Activated CD8-positive, alpha-beta memory T cell treated with anti-CD3 and anti-CD28 coated beads for 36 hours (primary cell): ENCODE measurements at regions not wholly inside any gene's neighbourhood (a gene's known extent, or its start where the extent isn't known, plus 50 kb on each side); places are given as distances from the start of the nearest gene placed in this dataset.

ENCODE experiments used
- CTCF ChIA-PET: fragments of 350-600 bp; sonication (Branson Sonifier 250); formaldehyde crosslinking; loops from one replicate; lab custom pipeline; 2021; ENCODE audit warnings: antibody characterized with exemption; lab: Charles Lee
- POLR2A ChIA-PET: fragments of 350-600 bp; sonication (Branson Sonifier 250); formaldehyde crosslinking; loops from one replicate; lab custom pipeline; 2021; ENCODE audit warnings: antibody characterized with exemption; lab: Charles Lee

DNA sequence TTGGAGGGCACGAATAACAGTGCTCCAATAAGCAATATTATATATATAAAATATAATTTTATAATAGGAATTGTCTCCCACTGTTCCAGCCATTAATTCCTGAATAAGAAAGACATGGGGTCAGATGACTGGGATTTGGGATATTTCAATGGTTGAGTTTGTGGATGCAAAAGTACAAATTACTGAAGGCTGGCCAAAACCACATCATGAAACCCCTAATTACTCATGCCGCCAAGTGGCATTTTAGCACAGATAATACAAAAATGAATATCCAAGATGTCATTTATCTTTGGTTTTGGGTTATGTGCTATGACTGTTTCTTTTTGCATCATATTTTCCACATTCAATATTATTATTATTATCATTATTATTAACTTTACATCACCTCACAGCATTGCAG, 261.4 kb upstream of the TBX3 start:
- ChIA-PET POLR2A (no interaction called here), CTCF (no interaction called here)

DNA sequence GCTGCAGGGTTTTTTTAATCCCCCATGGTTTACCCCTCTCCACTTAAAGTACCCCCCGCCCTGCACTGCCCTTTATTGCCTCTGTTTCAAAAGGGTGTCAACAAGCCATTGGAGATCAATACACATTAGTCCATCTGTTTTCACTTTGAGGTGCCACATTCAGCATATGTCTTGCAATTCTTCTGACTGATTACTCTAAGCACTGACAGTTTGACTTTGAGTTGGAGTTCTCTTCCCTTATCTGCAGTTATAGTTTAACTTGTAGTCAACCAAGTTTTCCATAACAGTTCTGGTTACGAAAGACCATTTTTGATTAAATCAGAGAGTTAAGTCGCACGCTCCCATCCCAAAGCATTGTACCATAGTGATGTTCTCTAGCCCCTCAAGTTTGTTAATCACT, 260.8 kb upstream of the TBX3 start:
- ChIA-PET CTCF (no interaction called here), POLR2A (no interaction called here)

DNA sequence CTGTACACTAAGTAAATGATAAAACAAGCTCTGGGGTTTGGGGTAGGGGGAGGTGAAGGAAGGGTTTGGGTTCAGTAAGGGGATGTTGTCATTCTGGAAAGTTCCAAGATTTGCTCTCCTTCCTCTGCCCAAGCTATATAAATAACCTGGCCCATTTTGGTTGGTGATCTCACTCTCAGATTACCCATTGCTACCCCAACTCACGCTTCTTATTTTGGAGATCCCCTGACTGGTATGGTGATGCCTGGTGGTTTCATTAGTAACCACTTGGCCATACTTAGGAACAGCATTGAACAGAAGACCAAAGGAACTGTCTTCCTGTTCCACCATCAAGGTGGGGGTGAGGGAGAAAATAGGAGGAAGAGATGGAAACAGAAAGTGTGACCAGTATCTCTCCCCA, 259.6 kb upstream of the TBX3 start:
- POLR2A ChIA-PET: no interaction called here
- CTCF ChIA-PET: no interaction called here

DNA sequence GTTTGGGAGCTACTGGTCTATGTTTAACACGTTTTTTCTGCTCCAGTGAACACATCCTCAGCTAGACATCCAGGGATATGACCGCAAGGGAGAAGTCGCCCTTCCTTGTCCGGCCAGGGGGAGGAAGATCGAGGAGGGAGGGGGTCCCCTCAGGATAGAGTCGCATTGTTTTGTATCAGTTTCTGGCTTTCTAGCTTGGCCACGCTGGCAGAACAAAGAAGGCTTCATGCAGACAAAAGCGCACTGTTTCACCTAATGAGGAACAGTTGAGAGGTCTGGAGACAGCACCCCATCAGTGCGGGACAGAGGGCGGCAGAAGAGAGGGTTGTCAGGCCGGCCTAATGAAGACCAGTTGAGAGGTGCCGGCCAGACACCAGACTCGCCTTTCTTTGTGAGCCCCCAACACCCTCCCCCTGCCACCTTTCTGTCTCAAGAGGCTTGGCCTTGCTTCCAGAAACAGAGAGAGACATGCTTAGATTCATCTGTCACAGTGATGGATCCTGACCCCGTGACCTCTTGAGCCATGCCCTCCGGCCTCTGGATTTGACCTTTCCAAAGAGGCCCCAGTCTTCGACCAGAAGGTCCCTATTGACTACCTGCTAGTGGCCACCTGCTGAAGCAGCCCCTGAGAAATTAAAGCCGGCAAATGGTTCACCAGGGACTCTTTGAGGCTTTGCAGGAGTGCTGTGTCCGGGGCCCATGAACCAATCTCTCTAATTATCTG, 254.7 kb upstream of the TBX3 start:
- CTCF ChIA-PET: no interaction called here
- POLR2A ChIA-PET: no interaction called here

DNA sequence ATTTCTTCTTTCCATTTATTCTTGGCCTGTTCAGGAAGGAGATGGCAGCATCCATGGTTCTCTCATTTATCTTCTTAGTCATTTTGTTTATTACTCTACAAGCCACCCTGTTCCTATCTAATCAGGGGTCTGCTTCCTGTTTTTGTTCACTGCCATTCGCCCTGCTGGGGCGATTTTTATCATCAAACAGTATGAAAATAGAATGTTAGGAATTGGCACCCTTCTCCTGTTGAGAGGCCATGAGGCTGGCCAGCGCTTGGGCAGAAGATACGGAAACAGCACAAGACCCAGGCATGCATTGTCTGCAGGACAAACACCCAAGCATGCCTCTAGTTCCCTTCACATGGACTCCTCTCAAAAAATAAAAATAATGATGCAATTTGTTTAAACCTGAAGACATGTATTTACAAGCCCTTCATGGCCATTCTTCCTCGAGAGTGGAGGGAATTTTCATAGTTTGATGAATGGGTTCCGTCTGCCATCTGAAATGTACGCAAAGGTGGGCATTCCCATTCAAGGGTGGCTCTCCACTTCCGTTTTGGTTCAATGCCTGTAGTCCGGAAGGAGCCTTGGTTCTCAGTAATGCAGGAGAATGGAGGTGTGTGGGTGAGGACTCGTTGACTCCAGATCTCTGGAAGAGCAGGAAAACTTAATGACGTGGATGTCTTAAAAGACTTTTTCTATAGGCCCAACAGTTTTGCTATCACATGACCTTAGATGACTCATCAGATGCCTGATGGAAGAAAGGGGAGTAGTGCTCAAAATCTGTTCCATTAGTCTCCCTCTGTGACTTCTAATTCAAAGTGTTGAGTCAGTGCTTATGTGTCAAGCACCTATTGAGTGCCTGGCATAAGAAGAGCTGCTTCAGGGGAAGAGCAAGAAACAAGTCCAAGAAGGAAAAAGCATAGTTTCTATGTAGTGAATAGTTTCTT, 252.4 kb upstream of the TBX3 start:
- ChIA-PET POLR2A (no interaction called here), CTCF (no interaction called here)

DNA sequence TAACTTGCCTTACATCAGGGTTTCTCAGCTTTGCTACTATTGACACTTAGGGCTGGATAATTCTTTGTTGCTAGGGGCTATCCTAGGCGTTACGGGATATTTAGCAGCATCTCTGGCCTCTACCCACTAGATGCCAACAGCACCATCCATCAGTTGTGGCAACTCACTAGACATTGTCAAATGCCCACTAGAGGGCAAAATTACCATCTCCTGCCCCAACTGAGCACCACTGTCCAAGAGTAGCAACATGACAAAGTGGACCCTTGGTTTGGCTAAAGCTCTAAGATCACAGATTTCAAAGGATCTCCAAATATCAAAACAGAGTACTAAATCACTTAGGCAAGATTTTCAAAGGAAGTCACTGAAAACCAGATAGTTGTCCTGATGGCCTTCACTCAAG, 251.7 kb upstream of the TBX3 start:
- CTCF ChIA-PET: no interaction called here
- POLR2A ChIA-PET: no interaction called here

DNA sequence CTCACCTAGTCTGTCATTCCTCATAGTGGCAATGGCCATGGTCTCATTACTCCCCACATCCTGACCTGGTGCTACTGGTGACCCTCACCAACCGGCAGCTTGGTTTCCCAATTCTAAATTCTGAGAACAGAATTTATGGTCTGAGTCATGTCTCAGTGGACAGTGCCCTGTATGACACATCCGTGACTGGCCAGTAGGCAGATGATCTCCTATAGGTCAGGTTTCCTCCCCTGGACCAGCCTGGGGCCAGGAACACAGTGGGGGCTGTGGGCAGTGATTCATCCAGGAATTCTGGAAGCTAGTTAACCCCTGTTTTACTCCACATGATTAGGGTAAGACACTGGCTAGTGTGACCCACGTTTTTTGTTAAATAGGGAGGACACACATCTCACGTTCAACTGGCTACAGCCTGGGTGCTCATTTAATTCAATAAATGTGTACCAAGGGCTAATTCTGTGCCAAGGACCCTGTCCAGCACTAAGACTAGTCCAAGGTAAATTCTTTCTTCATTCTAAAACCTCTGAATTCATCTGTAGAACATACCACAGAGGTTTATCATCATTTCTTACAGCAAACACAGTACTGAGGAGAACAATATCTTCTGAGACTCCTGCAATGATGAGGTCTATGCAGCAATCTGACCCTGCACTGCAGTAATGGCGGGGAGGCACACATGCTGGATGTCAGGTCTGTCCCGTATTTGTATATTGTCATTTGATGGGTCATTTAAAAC, 249.6 kb upstream of the TBX3 start:
- CTCF ChIA-PET: no interaction called here
- POLR2A ChIA-PET: no interaction called here

DNA sequence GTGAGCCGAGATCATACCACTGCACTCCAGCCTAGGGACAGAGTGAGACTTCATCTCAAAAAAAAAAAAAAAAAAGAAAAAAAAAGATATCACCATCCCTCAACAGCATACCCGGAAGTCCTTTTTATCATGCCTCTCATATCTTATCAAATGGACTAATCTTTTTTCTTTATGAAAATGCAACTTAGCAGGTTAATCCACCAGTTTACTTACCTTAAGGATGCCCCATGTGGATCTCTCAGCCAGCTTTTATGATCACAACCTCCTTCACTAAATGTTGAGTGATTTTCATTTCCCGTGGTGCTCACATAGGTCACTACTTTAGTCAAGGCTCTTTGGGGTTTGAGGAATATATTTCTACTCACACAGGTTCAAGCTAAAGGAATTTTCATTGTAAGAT, 248.8 kb upstream of the TBX3 start:
- POLR2A ChIA-PET: no interaction called here
- CTCF ChIA-PET: no interaction called here

DNA sequence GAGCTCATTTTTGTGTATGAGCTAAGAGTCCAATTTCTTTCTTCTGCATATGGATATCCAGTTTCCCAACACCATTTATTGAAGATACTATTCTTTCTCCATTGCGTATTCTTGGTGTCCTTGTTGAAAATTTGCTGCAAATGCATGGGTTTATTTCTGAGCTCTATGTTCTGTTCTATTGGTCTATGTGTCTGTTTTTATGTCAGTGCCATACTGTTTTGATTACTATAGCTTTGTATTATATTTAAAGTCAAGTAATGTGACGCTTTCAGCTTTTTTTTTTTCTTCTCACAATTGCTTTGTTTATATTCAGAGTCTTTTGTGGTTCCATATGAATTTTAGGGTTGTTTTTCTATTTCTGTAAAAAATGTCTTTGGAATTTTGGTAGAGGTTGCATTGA, 247.1 kb upstream of the TBX3 start:
- ChIA-PET POLR2A (no interaction called here), CTCF (no interaction called here)

DNA sequence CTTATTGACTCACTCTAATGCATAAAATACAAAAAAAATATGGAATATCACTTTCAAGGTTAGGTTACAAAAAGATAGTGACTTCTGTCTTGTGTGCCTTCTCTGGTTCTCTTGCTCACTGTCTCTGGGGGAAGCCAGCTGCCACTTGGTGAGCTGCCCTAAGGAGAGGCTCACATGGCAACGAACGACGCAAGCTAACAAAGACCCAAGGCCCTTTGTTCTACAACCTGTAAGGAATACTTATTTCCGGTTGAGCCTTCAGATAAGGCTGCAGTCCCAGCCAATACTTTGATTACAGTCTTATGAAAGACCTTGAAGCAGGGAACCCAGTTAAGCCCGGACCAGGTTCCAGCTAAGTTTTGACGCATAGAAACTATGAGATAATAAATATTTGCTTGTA, 242.4 kb upstream of the TBX3 start:
- POLR2A ChIA-PET: no interaction called here
- CTCF ChIA-PET: no interaction called here

DNA sequence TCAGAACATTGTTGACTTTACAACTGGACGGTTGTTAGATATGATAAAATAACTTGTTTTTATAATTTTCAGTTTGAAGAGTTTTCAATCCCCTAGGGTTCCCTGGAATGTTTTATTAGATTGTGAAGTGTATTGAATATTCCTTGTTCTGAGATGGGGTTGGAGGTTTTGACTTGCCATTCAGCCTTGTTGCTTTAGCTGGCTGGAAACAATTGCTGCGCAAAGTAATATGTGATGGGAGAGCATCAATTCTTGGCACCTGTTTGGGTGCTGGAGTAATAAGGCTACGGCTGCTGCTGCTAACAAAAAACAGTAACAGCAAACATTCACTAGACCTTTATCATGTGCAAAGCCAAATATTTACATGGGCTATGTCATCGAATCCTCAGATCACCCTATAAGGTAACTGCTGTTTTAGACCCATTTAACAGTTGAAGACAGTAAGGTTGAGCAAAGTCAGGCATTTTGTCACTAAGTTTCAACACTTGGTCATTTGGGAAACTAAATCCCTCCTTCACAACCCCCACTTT, 241.0 kb upstream of the TBX3 start:
- ChIA-PET POLR2A (no interaction called here), CTCF (no interaction called here)

DNA sequence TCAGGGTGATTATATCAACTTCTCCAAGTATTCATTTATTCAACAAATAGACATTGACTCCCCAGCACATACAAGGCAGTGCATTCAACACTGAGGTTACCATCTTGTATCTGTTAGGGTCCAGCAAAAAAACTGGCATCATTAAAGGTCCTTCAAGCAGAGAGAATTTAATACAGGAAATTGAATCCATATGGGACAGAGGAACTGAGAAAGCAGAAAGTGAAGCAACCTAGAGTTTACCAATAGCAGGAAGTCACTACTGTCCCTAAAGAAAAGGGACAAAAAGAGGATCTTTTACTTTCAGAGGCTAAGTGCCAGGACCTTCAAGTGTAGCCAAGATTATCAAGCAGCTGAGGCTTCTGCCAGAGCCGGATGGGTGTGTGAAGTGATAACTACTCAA, 237.8 kb upstream of the TBX3 start:
- POLR2A ChIA-PET: no interaction called here
- CTCF ChIA-PET: no interaction called here

DNA sequence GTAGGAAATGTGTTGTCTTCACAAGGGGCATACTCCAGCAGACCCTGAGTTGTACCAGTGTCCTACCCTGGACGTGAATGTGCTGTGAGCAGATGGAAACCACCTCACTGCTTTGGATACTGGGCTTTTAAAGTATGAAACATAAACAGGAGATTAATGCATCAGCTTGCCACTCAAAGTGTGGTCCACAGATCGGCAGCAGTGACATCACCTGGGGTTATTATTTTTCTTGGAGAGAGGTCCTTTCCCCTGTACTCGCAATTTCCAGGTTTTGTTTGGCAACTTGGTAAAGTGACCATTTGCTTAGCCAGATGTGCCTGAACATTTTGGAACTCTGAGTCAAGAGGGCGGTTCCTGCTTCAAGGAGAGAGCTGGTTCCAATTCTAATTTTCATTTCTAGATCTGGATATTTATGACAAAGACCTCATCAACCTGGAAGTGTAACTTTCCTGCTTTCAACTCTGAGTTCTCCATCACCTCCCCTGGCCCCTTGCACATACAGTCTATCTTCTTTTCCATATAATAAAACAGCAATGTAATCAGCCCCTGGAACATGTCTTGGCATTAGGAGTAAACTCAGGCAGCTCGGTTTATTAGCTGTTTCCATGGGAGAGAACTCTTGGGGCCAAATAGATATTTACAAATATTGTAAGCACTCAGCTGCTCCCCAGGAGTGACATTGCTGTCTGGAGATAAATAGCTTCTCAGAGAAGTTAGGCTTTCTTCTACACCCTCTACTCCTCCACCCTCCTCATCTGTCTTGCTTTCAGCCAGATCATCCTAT, 237.0 kb upstream of the TBX3 start:
- POLR2A ChIA-PET: no interaction called here
- CTCF ChIA-PET: no interaction called here

DNA sequence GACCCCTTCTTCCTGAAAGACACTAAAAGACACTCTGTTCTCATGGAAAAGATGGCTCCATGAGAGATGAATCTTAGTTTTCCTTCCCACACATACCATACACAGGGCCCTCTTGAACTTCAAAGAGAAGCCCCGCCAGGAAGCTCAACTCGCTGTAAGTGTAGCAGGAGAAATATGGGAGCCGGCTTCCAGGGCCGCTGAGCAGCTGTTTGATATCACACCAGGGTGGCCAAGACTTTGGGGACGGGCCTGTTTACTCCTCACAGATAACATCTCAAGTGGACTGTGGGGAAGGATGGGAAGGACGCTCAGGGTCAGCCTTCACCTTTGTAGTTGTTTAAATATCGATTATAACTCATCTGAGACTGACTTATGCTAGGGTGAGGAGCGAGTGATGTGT, 235.5 kb upstream of the TBX3 start:
- ChIA-PET POLR2A (no interaction called here), CTCF (no interaction called here)

DNA sequence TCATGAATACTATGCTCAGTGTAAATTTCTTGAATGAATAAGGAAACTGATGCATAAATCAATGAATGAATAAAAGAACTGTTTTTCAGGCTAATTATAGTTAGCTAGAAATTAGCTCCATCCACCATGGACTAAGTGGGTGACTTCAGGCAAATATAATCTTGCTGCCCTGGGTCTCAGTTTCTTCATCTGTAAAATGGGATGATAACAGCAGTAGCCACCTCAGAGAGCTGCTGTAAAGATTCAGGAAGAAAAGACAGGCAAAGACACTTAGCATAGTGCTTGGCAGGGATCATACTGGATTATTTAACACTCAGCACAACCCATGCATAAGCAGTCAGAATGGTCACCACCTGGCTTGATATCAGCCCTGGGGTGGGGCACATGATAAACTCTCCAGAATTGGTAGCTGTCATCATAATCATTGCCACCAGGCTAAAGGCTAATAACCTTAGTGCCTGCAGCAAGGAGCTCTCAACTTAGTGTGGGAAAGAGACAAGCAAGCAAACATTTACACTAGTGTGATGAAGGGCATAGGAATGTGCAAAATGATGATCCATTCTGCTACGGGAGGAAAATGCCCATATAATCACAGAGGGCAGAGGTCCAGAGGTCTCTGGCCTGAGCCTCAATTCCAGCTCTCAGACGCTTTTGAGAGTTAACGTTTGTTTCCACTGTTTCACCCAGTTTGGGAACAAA, 234.7 kb upstream of the TBX3 start:
- CTCF ChIA-PET: no interaction called here

DNA sequence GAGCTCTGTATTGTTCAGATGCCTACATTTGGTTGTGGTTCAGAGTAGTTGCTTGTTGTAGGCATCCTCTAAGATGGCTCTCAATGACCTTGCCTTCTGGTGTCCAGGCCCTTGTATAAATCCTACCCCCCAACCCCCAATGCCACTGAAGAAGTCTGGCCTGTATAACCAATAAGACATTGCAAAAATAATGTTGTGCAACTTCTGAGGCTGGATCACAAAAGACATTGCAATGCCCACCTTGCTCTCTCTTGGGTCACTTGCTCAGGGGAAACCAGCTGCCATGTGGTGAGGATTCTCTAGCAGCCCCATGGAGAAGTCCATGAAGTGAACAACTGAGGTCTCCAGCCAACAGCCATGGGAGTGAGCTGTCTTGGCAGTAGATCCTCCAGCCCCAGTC, 234.0 kb upstream of the TBX3 start:
- ChIA-PET CTCF (no interaction called here), POLR2A (no interaction called here)

More for the DNA sequence above, 234.7 kb upstream of the TBX3 start:
- POLR2A ChIA-PET: no interaction called here

DNA sequence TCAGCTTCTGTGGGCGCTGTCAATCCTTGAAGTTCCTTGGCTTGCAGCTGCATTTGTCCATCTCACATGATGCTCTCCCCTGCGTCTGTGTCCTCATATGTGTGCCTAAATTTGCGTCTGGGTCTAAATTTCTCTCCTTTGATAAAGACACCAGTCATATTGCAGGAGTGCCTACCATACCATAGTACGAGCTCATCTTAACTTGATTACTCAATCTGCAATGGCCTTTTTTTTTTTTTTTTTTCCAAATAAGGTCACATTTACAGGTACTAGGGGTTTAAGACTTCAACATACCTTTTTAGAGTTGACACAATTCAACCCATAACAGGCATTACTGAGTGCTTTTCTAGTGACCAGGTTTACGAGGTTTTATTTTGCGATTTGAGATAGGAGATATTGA, 233.3 kb upstream of the TBX3 start:
- CTCF ChIA-PET: no interaction called here
- POLR2A ChIA-PET: no interaction called here

DNA sequence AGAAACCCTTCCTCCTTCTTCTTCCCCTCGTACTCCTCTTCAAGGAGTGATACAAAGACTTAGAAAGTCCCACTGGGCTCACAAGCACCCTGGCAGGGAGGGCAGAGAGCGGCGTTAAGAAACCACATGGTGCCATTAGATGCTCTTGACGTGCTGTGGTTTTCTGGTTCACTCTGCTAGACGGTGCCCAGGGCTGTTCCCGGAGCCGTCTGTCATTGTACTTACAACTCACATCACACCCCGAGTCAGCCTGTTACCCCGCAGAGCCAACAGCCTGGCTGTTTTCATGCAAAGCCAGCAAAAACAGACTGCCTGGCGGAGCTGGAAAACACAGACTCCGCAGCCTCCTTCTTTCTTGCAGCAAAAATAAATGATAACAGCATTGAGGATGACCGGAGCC, 232.6 kb upstream of the TBX3 start:
- ChIA-PET POLR2A (no interaction called here), CTCF (no interaction called here)

DNA sequence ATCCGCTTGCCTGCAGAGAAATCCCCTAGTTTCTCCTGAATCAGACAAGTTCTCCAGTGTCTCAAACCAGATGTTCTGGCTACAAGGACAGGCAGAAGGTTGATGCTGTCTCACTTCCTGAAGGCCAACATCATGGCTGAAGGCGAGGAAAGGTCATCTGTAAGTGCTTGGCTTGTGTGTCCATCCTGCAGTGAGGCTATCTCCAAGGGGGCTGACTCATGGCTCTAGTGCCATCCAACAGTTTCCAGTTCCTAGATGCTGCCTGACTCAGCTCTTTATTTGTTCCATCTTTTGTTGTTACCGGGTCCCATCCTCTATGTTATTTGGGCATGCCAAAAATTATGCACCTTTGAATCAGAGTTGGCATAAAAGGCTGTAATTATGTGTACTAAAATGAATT, 232.1 kb upstream of the TBX3 start:
- ChIA-PET POLR2A (no interaction called here), CTCF (no interaction called here)
